DND-41 (cell line): ENCODE measurements at regions not wholly inside any gene's neighbourhood (a gene's known extent, or its start where the extent isn't known, plus 50 kb on each side); places are given as distances from the start of the nearest gene placed in this dataset.

Source experiments
- ATAC-seq: fragments of 200-7000 bp; cut with Tn5 transposase; 3 replicates; pipeline ENCODE4 v1.9.1; 2021; ENCODE audit warnings: low read depth; ENCODE audit not compliant: insufficient read depth
- DNase-seq: peaks from one replicate; pipeline ENCODE4 v3.0.0-alpha.2; 2020
- H2AFZ ChIP-seq: 2 replicates; pipeline ENCODE4 v1.6.0; 2012; ENCODE audit warnings: low read depth, low read length
- H3K27ac ChIP-seq: 2 replicates; pipeline ENCODE4 v1.5.1; 2012; ENCODE audit warnings: low read length, inconsistent platforms
- H3K27me3 ChIP-seq: fragments of 200-600 bp; sonication (generic); 2 replicates; pipeline ENCODE4 v1.6.0; 2012; ENCODE audit warnings: low read length, mild to moderate bottlenecking, inconsistent platforms; ENCODE audit not compliant: insufficient read depth, poor library complexity
- H3K36me3 ChIP-seq: 2 replicates; pipeline ENCODE4 v1.5.1; 2012; ENCODE audit warnings: low read length, inconsistent platforms; ENCODE audit not compliant: insufficient read depth
- H3K4me1 ChIP-seq: 2 replicates; pipeline ENCODE4 v1.5.1; 2012; ENCODE audit warnings: mild to moderate bottlenecking, low read length; ENCODE audit not compliant: insufficient read depth
- H3K4me2 ChIP-seq: 2 replicates; pipeline ENCODE4 v1.6.0; 2012; ENCODE audit warnings: mild to moderate bottlenecking, moderate library complexity, low read length, inconsistent platforms; ENCODE audit not compliant: insufficient read depth
- H3K4me3 ChIP-seq, 2 experiments: fragments of 200-600 bp in 1 of 2; shearing (Covaris generic) in 1 of 2; 2 replicates each; pipeline ENCODE4 v1.5.1; 2012 to 2016; ENCODE audit warnings: inconsistent platforms in 2 of 2, low read length in 2 of 2, mild to moderate bottlenecking in 2 of 2, low read depth in 1 of 2, moderate library complexity in 1 of 2
- H3K79me2 ChIP-seq: 2 replicates; pipeline ENCODE4 v1.6.0; 2012; ENCODE audit warnings: low read length, inconsistent platforms; ENCODE audit not compliant: insufficient read depth
- H3K9ac ChIP-seq: 2 replicates; pipeline ENCODE4 v1.6.0; 2012; ENCODE audit warnings: low read depth, mild to moderate bottlenecking, inconsistent platforms, low read length, moderate library complexity
- H3K9me3 ChIP-seq: 2 replicates; pipeline ENCODE4 v1.5.1; 2012; ENCODE audit warnings: low read length, moderate library complexity, mild to moderate bottlenecking, inconsistent platforms; ENCODE audit not compliant: insufficient read depth, severe bottlenecking
- H4K20me1 ChIP-seq: 2 replicates; pipeline ENCODE4 v1.6.0; 2012; ENCODE audit warnings: low read length; ENCODE audit not compliant: insufficient read depth
- EZH2 ChIP-seq: IDR thresholded peaks from 3 replicates; pipeline ENCODE4 v1.6.1; 2012; ENCODE audit warnings: borderline replicate concordance, low read depth, mild to moderate bottlenecking, moderate library complexity, low read length, inconsistent platforms; ENCODE audit not compliant: severe bottlenecking
- TF ChIP-seq, protein P1 (sequence below): IDR thresholded peaks from 2 replicates; pipeline ENCODE4 v1.5.1; 2012; ENCODE audit warnings: borderline replicate concordance, low read length, moderate library complexity, mild to moderate bottlenecking; ENCODE audit not compliant: poor library complexity, severe bottlenecking; ENCODE audit errors: extremely low read depth

DNA sequence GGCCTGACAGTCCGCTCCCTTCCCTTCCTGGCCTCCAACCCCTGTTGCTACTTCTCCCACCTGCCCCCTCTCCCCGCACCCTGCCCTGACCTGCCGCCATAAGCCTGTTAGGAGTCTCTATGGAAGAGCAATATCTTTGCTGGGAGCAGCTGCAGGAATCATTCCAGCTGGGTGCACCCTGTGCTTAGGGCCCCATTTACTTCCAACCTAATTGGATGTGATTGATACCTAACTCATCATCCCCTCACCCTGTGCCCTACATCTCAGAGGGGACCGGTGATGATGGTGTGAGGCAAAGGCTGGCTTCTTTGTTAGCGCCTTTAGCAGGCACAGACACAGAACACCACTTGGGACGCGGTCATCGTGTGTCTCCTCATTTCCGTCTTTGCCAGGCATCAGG lies 80.0 kb upstream of the FAM180A start:
- Histone ChIP-seq H2AFZ (no peak overlapping the region), H4K20me1 (0 out of 2 replicates have a peak, but pooled peaks cover 3% of the 10 kb centered on the region), H3K4me1 (no peaks in the 10 kb centered on the region), H3K9me3 (no peaks in the 10 kb centered on the region), H3K9ac (no peak overlapping the region), H3K4me3 (no peak overlapping the region), H3K79me2 (no peaks in the 10 kb centered on the region), H3K4me2 (no peak overlapping the region), H3K27me3 (no peaks in the 10 kb centered on the region), H3K27ac (no peak overlapping the region), H3K36me3 (no peaks in the 10 kb centered on the region)
- DNase-seq = no peak
- TF ChIP-seq EZH2 = no peak
- TF ChIP-seq, protein P1, sequence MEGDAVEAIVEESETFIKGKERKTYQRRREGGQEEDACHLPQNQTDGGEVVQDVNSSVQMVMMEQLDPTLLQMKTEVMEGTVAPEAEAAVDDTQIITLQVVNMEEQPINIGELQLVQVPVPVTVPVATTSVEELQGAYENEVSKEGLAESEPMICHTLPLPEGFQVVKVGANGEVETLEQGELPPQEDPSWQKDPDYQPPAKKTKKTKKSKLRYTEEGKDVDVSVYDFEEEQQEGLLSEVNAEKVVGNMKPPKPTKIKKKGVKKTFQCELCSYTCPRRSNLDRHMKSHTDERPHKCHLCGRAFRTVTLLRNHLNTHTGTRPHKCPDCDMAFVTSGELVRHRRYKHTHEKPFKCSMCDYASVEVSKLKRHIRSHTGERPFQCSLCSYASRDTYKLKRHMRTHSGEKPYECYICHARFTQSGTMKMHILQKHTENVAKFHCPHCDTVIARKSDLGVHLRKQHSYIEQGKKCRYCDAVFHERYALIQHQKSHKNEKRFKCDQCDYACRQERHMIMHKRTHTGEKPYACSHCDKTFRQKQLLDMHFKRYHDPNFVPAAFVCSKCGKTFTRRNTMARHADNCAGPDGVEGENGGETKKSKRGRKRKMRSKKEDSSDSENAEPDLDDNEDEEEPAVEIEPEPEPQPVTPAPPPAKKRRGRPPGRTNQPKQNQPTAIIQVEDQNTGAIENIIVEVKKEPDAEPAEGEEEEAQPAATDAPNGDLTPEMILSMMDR = no peak
- ATAC-seq = no peak

DNA sequence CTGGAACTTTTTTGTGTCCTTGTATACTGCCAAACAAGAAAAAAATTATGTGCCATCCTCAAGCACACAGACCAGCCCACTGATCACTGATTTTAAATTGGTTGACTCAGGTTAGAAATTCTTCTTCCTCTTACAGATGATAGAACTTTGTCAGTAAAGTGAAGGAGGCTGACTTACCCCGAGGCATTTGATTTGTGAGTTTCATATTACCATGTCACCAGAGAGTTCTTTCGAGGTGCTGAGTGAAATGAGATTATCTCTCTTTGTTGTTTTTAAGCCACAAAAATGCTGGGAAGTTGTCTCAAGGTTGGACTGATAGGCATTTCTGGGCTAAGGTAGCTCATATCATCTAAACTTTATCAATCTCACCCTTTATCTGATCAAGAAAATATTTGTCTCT lies 78.8 kb upstream of the FAM180A start:
- no peaks in the 10 kb centered on the region for H3K79me2 ChIP-seq
- H3K4me3 ChIP-seq = no peak overlapping the region
- H3K4me1 ChIP-seq = no peaks in the 10 kb centered on the region
- 0 out of 2 replicates have a peak, but pooled peaks cover 3% of the 10 kb centered on the region for H4K20me1 ChIP-seq
- ATAC-seq (no peak), DNase-seq (no peak)
- no peak overlapping the region for H3K27ac ChIP-seq
- no peaks in the 10 kb centered on the region for H3K9me3 ChIP-seq
- TF ChIP-seq, protein P1 = no peak
- H3K9ac ChIP-seq = no peak overlapping the region
- no peaks in the 10 kb centered on the region for H3K36me3 ChIP-seq
- no peak overlapping the region for H3K4me2 ChIP-seq
- H3K27me3 ChIP-seq = no peaks in the 10 kb centered on the region
- H2AFZ ChIP-seq = no peak overlapping the region

DNA sequence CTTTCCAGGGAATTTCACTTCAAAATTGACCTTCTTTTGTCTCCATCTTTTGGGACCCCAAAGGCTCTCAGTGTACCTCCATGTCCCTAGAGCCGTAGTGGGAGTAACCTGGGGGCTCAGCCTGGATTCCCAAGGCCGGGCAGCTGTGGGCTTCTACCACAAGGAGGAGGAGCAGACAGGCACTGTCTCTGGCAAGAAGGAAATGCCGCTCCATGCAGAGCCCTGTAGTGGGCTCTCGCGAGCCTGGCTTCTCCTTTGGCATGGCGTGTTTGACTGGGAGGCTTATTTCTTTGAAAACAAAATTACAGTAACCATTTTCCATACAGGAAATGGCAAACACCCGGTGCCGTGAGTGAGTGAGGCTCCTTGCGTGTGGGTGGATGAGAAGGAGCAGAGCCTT lies 76.8 kb upstream of the FAM180A start:
- no peak overlapping the region for H2AFZ ChIP-seq
- H3K4me3 ChIP-seq = no peak overlapping the region
- no peak overlapping the region for H3K27ac ChIP-seq
- no peak overlapping the region for H3K9ac ChIP-seq
- H3K9me3 ChIP-seq = no peaks in the 10 kb centered on the region
- no peak for DNase-seq
- 0 out of 2 replicates have a peak, but pooled peaks cover 3% of the 10 kb centered on the region for H4K20me1 ChIP-seq
- TF ChIP-seq, protein P1 = no peak
- TF ChIP-seq EZH2 = no peak
- no peak overlapping the region for H3K4me2 ChIP-seq
- H3K36me3 ChIP-seq = no peaks in the 10 kb centered on the region
- no peaks in the 10 kb centered on the region for H3K79me2 ChIP-seq
- no peak for ATAC-seq
- no peaks in the 10 kb centered on the region for H3K4me1 ChIP-seq
- no peaks in the 10 kb centered on the region for H3K27me3 ChIP-seq

DNA sequence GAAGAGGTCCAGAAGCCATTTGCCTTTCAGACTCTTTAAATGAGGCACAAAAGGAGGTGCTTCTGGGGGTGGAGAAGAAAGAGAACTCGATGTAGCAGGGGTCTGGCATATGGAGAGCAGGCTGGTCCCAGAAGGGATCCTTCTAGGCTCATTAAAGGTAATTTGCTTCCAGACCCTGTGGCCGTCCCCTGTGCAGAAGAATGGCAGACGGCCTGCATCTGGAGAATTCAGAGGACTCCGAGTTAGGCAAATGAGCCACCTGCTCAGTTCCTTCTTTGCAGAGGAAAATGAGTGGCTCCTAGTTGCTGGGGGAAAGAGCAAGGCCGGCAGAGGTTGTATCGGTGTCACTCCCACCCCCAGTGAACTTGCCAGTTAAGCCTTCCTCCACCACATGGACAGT lies 73.8 kb upstream of the FAM180A start:
- Histone ChIP-seq H3K9ac (no peak overlapping the region), H3K4me2 (no peak overlapping the region), H3K27ac (no peak overlapping the region), H3K36me3 (no peaks in the 10 kb centered on the region), H3K4me1 (no peaks in the 10 kb centered on the region), H3K27me3 (no peaks in the 10 kb centered on the region), H3K9me3 (no peaks in the 10 kb centered on the region), H4K20me1 (no peaks in the 10 kb centered on the region), H3K4me3 (no peak overlapping the region), H3K79me2 (no peaks in the 10 kb centered on the region), H2AFZ (no peak overlapping the region)
- DNase-seq (no peak), ATAC-seq (no peak)
- TF ChIP-seq, protein P1 = no peak
- no peak for TF ChIP-seq EZH2
